PC-9 (cell line): ENCODE measurements at regions not wholly inside any gene's neighbourhood (a gene's known extent, or its start where the extent isn't known, plus 50 kb on each side); places are given as distances from the start of the nearest gene placed in this dataset.

Source experiments
- BruUV-seq: library from RNA; stranded (reverse); fragments of 400-500 nt; replicated peaks from 2 replicates; lab custom pipeline; 2021; lab: Mats Ljungman, UMichigan
- CTCF ChIA-PET: fragments of 300-600 bp; sonication (Branson Sonifier 250); formaldehyde crosslinking; loops from one replicate; lab custom pipeline; 2022; ENCODE audit warnings: antibody characterized with exemption; lab: Charles Lee
- POLR2A ChIA-PET: fragments of 300-600 bp; sonication (Branson Sonifier 250); formaldehyde crosslinking; loops from one replicate; lab custom pipeline; 2022; ENCODE audit warnings: antibody characterized with exemption; ENCODE audit not compliant: unreplicated experiment; lab: Charles Lee
- DNase-seq, 2 experiments: peaks; one replicate each; pipeline versions ENCODE4 v3.0.0 to v3.0.0-alpha.2; 2015 to 2022; ENCODE audit warnings: mixed read lengths in 1 of 2
- H2AFZ ChIP-seq: fragments of 200-600 bp; sonication (generic); 2 replicates; pipeline ENCODE4 v1.8.1; 2017; ENCODE audit warnings: antibody characterized with exemption
- H3F3A ChIP-seq: fragments of 200-600 bp; sonication (generic); 2 replicates; pipeline ENCODE4 v1.8.1; 2017; ENCODE audit warnings: antibody characterized with exemption, mild to moderate bottlenecking, low read depth; ENCODE audit not compliant: insufficient read depth
- H3K27ac ChIP-seq: fragments of 200-600 bp; sonication (generic); 2 replicates; pipeline ENCODE4 v1.6.1; 2016; ENCODE audit warnings: mixed run types
- H3K27me3 ChIP-seq: fragments of 200-600 bp; sonication (generic); 2 replicates; pipeline ENCODE4 v1.6.1; 2016; ENCODE audit warnings: low read depth, mixed run types; ENCODE audit not compliant: insufficient read depth
- H3K36me3 ChIP-seq: fragments of 200-600 bp; sonication (generic); 2 replicates; pipeline ENCODE4 v1.6.1; 2016; ENCODE audit warnings: low read depth, mixed run types
- H3K4me1 ChIP-seq: fragments of 200-600 bp; sonication (generic); replicated peaks from 2 replicates; pipeline ENCODE4 v1.6.1; 2016; ENCODE audit warnings: mixed run types; ENCODE audit not compliant: insufficient read depth
- H3K4me2 ChIP-seq: fragments of 200-600 bp; sonication (generic); 2 replicates; pipeline ENCODE4 v1.6.1; 2017; ENCODE audit warnings: mixed run types
- H3K4me3 ChIP-seq: fragments of 200-600 bp; sonication (generic); 2 replicates; pipeline ENCODE4 v1.6.1; 2016; ENCODE audit warnings: mixed run types
- H3K79me2 ChIP-seq: fragments of 200-600 bp; sonication (generic); 2 replicates; pipeline ENCODE4 v1.6.1; 2017; ENCODE audit warnings: low read depth, mixed run types
- H3K9me2 ChIP-seq: fragments of 200-600 bp; sonication (generic); 2 replicates; pipeline ENCODE4 v1.8.1; 2017; ENCODE audit warnings: mild to moderate bottlenecking; ENCODE audit not compliant: insufficient read depth
- H3K9me3 ChIP-seq: fragments of 200-600 bp; sonication (generic); 2 replicates; pipeline ENCODE4 v1.8.1; 2016; ENCODE audit warnings: low read depth; ENCODE audit not compliant: insufficient read depth
- H4K20me1 ChIP-seq: fragments of 200-600 bp; sonication (generic); 2 replicates; pipeline ENCODE4 v1.8.1; 2017; ENCODE audit not compliant: insufficient read depth
- CTCF ChIP-seq: fragments of 200-600 bp; sonication (generic); conservative IDR thresholded peaks from 2 replicates; pipeline ENCODE4 v1.6.1; 2017; ENCODE audit warnings: mixed run types, antibody characterized with exemption, mild to moderate bottlenecking, moderate library complexity
- EZH2 ChIP-seq: fragments of 200-600 bp; sonication (generic); IDR thresholded peaks from 2 replicates; pipeline ENCODE4 v1.8.0; 2017; ENCODE audit warnings: antibody characterized with exemption, low read depth
- intact Hi-C: fragments of 100-400 bp; cut with micrococcal nuclease; formaldehyde crosslinking; loops from one replicate; pipeline ENCODE4 v1.10.0; 2022; ENCODE audit not compliant: unreplicated experiment

GRCh38 chr12:24530689-24531088 lies 418.2 kb downstream of the BCAT1 start:
- Histone ChIP-seq H3K4me1 (no peaks in the 10 kb centered on the region), H3K79me2 (no peaks in the 10 kb centered on the region), H3K27ac (no peak overlapping the region), H3K36me3 (no peaks in the 10 kb centered on the region), H3K4me2 (no peak overlapping the region), H3K9me3 (no peaks in the 10 kb centered on the region), H3K27me3 (peaks cover 50% of the 10 kb centered on the region), H3K4me3 (no peak overlapping the region), H2AFZ (no peak overlapping the region), H4K20me1 (no peaks in the 10 kb centered on the region), H3K9me2 (no peaks in the 10 kb centered on the region), H3F3A (no peaks in the 10 kb centered on the region)
- BruUV-seq = no TSS peak
- CTCF ChIA-PET = no interaction called here
- DNase-seq = no peak
- intact Hi-C loops = no loop called here
- POLR2A ChIA-PET = no interaction called here
- TF ChIP-seq EZH2 (no peak), CTCF (no peak)

- H3K9me3 ChIP-seq = no peaks in the 10 kb centered on the region; the same call in 1 of the 2 replicates
- no peak overlapping the region for H3K4me3 ChIP-seq
- DNase-seq = no peak
- H3K9me2 ChIP-seq = no peaks in the 10 kb centered on the region
- POLR2A ChIA-PET = no interaction called here
- no peaks in the 10 kb centered on the region for H3K4me1 ChIP-seq
- no TSS peak for BruUV-seq
- H4K20me1 ChIP-seq = no peaks in the 10 kb centered on the region
- H3K27ac ChIP-seq = no peak overlapping the region
- H3F3A ChIP-seq = no peaks in the 10 kb centered on the region
- H3K4me2 ChIP-seq = no peak overlapping the region
- H3K36me3 ChIP-seq = no peaks in the 10 kb centered on the region
- peaks cover 41% of the 10 kb centered on the region for H3K27me3 ChIP-seq
- TF ChIP-seq EZH2 (no peak), CTCF (no peak)
- H2AFZ ChIP-seq = no peak overlapping the region
- CTCF ChIA-PET = no interaction called here
- no peaks in the 10 kb centered on the region for H3K79me2 ChIP-seq
- intact Hi-C loops = no loop called here
These were observed 421.8 kb downstream of the BCAT1 start for GRCh38 chr12:24527102-24527501.

- Histone ChIP-seq H3K27me3 (peaks cover 9% of the 10 kb centered on the region), H4K20me1 (no peaks in the 10 kb centered on the region), H3K27ac (no peak overlapping the region), H3K36me3 (no peaks in the 10 kb centered on the region), H3K79me2 (no peaks in the 10 kb centered on the region), H3F3A (no peaks in the 10 kb centered on the region), H3K9me3 (peaks cover 4% of the 10 kb centered on the region; the same call in 1 of the 2 replicates), H3K4me2 (no peak overlapping the region), H3K4me1 (no peaks in the 10 kb centered on the region), H2AFZ (no peak overlapping the region), H3K4me3 (no peak overlapping the region), H3K9me2 (no peaks in the 10 kb centered on the region)
- ChIA-PET POLR2A (no interaction called here), CTCF (no interaction called here)
- DNase-seq = no peak
- intact Hi-C loops = no loop called here
- no TSS peak for BruUV-seq
- TF ChIP-seq CTCF (no peak), EZH2 (no peak)
These were observed 426.2 kb downstream of the BCAT1 start for GRCh38 chr12:24522736-24523135.
